Fibroblast of villous mesenchyme (primary cell): ENCODE measurements at regions not wholly inside any gene's neighbourhood (a gene's known extent, or its start where the extent isn't known, plus 50 kb on each side); places are given as distances from the start of the nearest gene placed in this dataset.

Experiments
- DNase-seq: peaks from one replicate; pipeline ENCODE4 v3.0.0-alpha.2; 2010; ENCODE audit warnings: low read depth
- H3K4me3 ChIP-seq: 2 replicates; pipeline ENCODE4 v1.5.1; 2011; ENCODE audit warnings: low read depth, mild to moderate bottlenecking, low read length
- CTCF ChIP-seq: IDR thresholded peaks from 2 replicates; pipeline ENCODE4 v1.5.1; 2012; ENCODE audit warnings: low read depth, mild to moderate bottlenecking, low read length; ENCODE audit not compliant: insufficient read depth

- peak; percentile 3 for TF ChIP-seq CTCF
- H3K4me3 ChIP-seq, result no peak overlapping the region
- DNase-seq, result no peak
Measured at GRCh38 chrY:4483693-4484092, 516.4 kb upstream of the PCDH11Y start.
